Testis (tissue), 2 donors: ENCODE measurements at regions not wholly inside any gene's neighbourhood (a gene's known extent, or its start where the extent isn't known, plus 50 kb on each side); places are given as distances from the start of the nearest gene placed in this dataset.

Experiments
- CTCF ChIP-seq, 3 experiments: fragments of 450-650 bp in 2 of 3; fragments of 200-600 bp in 1 of 3; sonication (generic) in 1 of 3; IDR thresholded peaks; one replicate each; pipeline ENCODE4 v1.5.1; 2016 to 2019; ENCODE audit warnings: antibody characterized with exemption in 3 of 3, mild to moderate bottlenecking in 2 of 3, moderate library complexity in 1 of 3
- POLR2A ChIP-seq: fragments of 450-650 bp; IDR thresholded peaks from one replicate; pipeline ENCODE4 v1.6.1; 2017; ENCODE audit warnings: antibody characterized with exemption, mild to moderate bottlenecking, moderate library complexity

- TF ChIP-seq CTCF (IDR thresholded peaks at IDR 0.05) (no peak), POLR2A (no peak)
Observed at GRCh38 chr3:22900296-22900695, 302.8 kb upstream of the UBE2E2 start.
